IMR-90 (cell line): ENCODE measurements at regions not wholly inside any gene's neighbourhood (a gene's known extent, or its start where the extent isn't known, plus 50 kb on each side); places are given as distances from the start of the nearest gene placed in this dataset.

Experiments
- CEBPB ChIP-seq: IDR thresholded peaks from 2 replicates; pipeline ENCODE4 v1.6.1; 2012; ENCODE audit warnings: low read depth, low read length, improper control_type of control experiment
- CTCF ChIP-seq: conservative IDR thresholded peaks from 2 replicates; pipeline ENCODE4 v1.5.1; 2012; ENCODE audit warnings: mild to moderate bottlenecking, low read depth, low read length, improper control_type of control experiment
- ELK1 ChIP-seq: fragments of 150-350 bp; IDR thresholded peaks from 2 replicates; pipeline ENCODE4 v1.6.1; 2016; ENCODE audit warnings: low read depth, mild to moderate bottlenecking, low read length, moderate library complexity, borderline replicate concordance
- MAFK ChIP-seq: IDR thresholded peaks from 2 replicates; pipeline ENCODE4 v1.6.1; 2012; ENCODE audit warnings: low read depth, low read length, improper control_type of control experiment
- POLR2A ChIP-seq: IDR thresholded peaks from 2 replicates; pipeline ENCODE4 v1.6.1; 2012; ENCODE audit warnings: mild to moderate bottlenecking, low read depth, low read length
- RAD21 ChIP-seq: IDR thresholded peaks from 2 replicates; pipeline ENCODE4 v1.6.1; 2012; ENCODE audit warnings: low read length, improper control_type of control experiment
- RFX5 ChIP-seq: IDR thresholded peaks from 2 replicates; pipeline ENCODE4 v1.8.0; 2012; ENCODE audit warnings: low read depth, mild to moderate bottlenecking, low read length, moderate library complexity
- SMC3 ChIP-seq: fragments of 150-350 bp; IDR thresholded peaks from 2 replicates; pipeline ENCODE4 v1.6.1; 2016; ENCODE audit warnings: low read depth, mild to moderate bottlenecking, antibody characterized with exemption, low read length, moderate library complexity
- USF2 ChIP-seq: fragments of 150-350 bp; IDR thresholded peaks from 2 replicates; pipeline ENCODE4 v1.6.1; 2017; ENCODE audit warnings: mild to moderate bottlenecking, antibody characterized with exemption, low read length, low read depth

GRCh38 chr14:37650356-37651037, 55.1 kb downstream of the TTC6 start:
- TF ChIP-seq CTCF (no peak), POLR2A (no peak), SMC3 (no peak), ELK1 (no peak), RAD21 (no peak), RFX5 (no peak), CEBPB (no peak), MAFK (no peak), USF2 (no peak)
